Dermis blood vessel endothelial cell (primary cell): ENCODE measurements at regions not wholly inside any gene's neighbourhood (a gene's known extent, or its start where the extent isn't known, plus 50 kb on each side); places are given as distances from the start of the nearest gene placed in this dataset.

Experiments
- DNase-seq: peaks from one replicate; pipeline ENCODE4 v3.0.0; 2010

GRCh38 chr18:55830544-55830943 is 242.6 kb upstream of the TCF4 start:
- no peak for DNase-seq

- no peak for DNase-seq
Observed at GRCh38 chr18:55821219-55821618, 233.2 kb upstream of the TCF4 start.

- DNase-seq, result no peak
Observed at GRCh38 chr18:55819448-55819847, 231.5 kb upstream of the TCF4 start.

- no peak for DNase-seq
Observed at GRCh38 chr18:55818284-55818683, 230.3 kb upstream of the TCF4 start.

GRCh38 chr18:55811925-55812324 is 223.9 kb upstream of the TCF4 start:
- no peak for DNase-seq

- no peak for DNase-seq
Observed at GRCh38 chr18:55805666-55806065, 217.7 kb upstream of the TCF4 start.

- no peak for DNase-seq
Observed at GRCh38 chr18:55795101-55795669, 207.2 kb upstream of the TCF4 start.

- DNase-seq, result no peak
Observed at GRCh38 chr18:55794288-55795052, 206.5 kb upstream of the TCF4 start.

GRCh38 chr18:55790296-55790695 is 202.3 kb upstream of the TCF4 start:
- peak; percentile 80 for DNase-seq

- DNase-seq, result no peak
Observed at GRCh38 chr18:55787536-55788073, 199.6 kb upstream of the TCF4 start.

GRCh38 chr18:55786651-55787272 is 198.8 kb upstream of the TCF4 start:
- DNase-seq, result no peak

- DNase-seq, result no peak
Observed at GRCh38 chr18:55783921-55784320, 195.9 kb upstream of the TCF4 start.

GRCh38 chr18:55781481-55781957 is 193.5 kb upstream of the TCF4 start:
- peak; percentile 92 for DNase-seq

- peak; percentile 46 for DNase-seq
Observed at GRCh38 chr18:55780586-55781071, 192.6 kb upstream of the TCF4 start.

GRCh38 chr18:55779691-55780585 is 191.9 kb upstream of the TCF4 start:
- peak; percentile 67 for DNase-seq

- peak; percentile 22 for DNase-seq
Observed at GRCh38 chr18:55778788-55779690, 191.0 kb upstream of the TCF4 start.

- DNase-seq, result no peak
Observed at GRCh38 chr18:55777666-55778304, 189.8 kb upstream of the TCF4 start.

- DNase-seq, result no peak
Observed at GRCh38 chr18:55775972-55776371, 188.0 kb upstream of the TCF4 start.

GRCh38 chr18:55774505-55774904 is 186.5 kb upstream of the TCF4 start:
- DNase-seq, result no peak

- DNase-seq, result peak; percentile 65
Observed at GRCh38 chr18:55768255-55768654, 180.3 kb upstream of the TCF4 start.

GRCh38 chr18:55764386-55764785 is 176.4 kb upstream of the TCF4 start:
- no peak for DNase-seq
